Suppressor macrophage treated with lipopolysaccharide for 1 hour (primary cell): ENCODE measurements at regions not wholly inside any gene's neighbourhood (a gene's known extent, or its start where the extent isn't known, plus 50 kb on each side); places are given as distances from the start of the nearest gene placed in this dataset.
"Not testable (repeated sequence)": the region's sequence is repeated elsewhere in the genome, so short reads cannot be mapped to it uniquely, and the experiment has no call there.

Experiments
- DNase-seq, 3 donors: peaks; one replicate each; pipeline ENCODE4 v3.0.0-alpha.2; 2020 to 2022

DNA sequence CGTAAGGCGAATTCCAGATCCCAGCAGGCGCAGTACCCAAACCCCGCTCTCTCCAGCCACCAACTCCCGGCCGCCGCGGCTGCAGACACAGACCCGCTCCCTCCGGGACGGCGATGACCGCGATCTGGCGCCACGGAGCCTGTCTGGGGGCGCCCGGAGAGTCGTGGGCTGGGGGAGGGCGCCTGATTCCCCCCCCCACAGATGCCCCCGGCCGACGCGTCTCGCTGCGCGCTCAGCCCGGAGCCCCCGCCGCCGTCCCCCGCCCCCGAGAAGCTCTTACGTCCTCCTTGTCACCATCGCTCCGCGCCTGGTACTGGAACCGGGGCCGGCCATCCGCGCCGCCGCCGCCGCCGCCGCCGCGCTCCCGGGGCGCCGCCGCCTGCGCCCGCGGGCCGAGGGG is 173.6 kb downstream of the ATP6V0E2 start:
- peak in 1 of 3 donors; percentile 8 for DNase-seq

DNA sequence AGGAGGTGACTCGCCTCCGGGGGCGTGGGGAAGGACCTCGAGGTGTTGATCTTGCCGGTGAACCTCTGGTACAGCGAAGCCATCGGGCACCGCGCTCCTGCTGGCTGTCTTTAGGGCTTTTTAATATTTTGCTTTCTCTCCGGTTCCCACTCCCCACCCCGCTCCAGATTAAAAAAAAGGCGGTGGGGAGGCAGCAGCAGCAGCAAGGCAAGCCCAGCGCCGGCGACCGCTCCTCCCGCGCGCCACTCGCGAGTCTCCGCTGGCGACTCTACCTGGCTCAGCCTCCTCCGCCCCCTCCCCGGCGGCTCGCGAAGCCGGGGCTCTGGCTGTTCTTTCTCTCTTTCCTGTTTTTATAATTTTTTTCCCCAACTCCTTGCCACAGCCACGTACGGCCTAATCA is 174.0 kb downstream of the ATP6V0E2 start:
- DNase-seq, result not testable (repeated sequence)

DNA sequence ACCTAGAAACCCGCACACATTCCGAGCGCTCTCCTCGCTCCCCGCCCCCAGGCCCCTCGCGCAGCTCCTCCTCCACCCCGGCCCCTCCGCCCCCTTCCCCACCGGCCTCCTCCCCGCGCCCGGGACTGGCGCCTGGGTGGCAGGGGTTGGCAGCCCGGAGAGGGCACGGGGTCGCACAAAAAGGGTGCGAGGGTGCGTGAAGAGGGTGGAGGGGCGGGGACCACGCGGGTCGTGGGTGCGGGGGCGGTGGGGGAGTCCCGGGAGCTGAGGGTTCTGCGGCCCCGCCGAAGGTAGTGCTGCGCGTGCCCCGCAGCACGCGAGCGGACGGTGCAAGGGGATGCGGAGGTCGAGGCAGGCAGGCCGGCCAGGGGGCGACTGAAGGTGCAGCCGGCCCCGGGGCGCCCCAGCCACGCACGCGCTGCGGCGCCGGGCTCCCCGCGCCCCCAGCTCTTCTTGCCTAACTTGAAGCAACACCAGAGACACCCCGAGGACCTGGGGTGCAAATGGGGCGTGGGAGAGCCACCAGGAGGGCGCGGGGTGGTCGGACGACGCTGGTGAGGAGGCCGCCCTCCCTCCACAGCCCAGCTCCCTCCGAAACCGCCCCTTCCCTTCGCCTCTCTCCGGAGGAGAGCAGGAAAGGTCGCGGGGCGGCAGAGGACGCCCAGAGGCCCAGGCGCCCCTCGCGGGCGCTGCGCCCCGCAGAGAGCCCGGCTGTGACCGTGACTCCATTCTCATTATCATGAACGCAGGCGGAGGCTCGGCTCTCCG is 174.7 kb downstream of the ATP6V0E2 start:
- DNase-seq, result not testable (repeated sequence)

DNA sequence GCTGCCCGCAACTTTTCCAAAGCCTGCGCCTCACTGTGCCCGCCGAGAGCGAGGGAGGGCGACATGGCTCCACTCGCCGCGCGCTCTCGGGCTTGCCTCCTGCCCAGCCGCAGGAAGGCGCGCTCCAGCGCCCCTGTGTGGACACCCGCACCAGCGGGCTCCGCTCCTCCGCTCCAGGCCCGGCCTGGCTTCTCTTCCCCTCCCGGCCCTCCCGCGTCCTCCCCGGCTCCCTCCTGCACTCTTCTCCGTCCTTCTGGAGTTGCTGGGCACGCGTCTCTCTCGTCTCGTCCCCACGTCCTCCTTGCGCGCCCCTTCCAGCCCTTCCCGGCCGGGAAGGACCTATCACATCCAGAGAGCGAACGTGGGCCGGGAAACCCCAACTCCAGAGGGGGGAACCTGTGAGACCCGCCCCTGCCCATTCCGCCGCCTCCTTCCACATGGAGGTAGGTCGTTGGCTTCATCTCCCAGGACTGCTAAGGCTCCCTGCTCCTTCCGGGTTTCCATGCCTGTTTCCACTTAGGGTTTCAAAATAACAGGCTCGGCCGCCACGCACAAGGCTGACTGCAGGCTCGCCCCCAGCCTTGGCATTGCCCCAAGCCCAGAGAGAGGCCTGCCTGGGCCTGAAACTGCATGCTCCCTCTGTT is 175.4 kb downstream of the ATP6V0E2 start:
- peak in 1 of 3 donors; percentile 8 for DNase-seq

DNA sequence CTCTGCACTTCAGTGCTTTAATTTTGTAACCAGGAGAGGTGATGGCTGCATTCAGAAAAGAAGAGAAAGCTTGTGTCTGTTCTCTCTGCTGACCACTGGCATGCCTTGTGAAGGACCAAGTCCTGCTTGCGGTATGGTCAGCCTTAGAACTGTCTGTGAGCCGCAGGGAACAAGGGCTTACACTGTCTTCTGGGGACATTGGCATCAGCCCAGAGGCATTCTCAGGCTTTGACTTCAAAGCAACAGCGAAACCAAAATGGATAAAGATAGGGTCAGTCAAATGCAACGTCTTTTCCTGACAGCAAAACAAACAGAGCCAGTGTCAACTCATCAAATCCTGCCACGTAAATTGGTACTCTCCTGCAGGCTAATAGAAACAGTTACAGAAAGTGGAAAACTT is 179.6 kb downstream of the ATP6V0E2 start:
- not testable (repeated sequence) for DNase-seq

DNA sequence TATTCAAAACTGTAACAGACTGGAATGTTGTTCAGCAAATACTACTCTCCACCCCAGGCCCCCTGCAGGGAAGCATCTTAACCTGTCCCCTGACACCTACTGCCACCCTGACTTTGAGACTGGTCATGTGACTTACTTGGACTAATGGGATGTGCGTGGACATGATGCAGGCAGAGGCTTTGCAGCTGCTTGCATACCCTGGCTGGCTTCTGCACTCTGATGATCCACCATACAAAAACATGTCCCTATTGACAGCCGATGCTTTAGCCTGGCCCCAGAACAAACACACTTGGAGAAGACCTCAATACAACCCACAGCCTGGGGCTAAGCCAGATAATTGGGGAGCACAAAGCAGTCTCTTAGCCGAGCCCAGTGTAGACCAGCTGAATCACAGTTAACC is 180.5 kb downstream of the ATP6V0E2 start:
- DNase-seq, result not testable (repeated sequence)

DNA sequence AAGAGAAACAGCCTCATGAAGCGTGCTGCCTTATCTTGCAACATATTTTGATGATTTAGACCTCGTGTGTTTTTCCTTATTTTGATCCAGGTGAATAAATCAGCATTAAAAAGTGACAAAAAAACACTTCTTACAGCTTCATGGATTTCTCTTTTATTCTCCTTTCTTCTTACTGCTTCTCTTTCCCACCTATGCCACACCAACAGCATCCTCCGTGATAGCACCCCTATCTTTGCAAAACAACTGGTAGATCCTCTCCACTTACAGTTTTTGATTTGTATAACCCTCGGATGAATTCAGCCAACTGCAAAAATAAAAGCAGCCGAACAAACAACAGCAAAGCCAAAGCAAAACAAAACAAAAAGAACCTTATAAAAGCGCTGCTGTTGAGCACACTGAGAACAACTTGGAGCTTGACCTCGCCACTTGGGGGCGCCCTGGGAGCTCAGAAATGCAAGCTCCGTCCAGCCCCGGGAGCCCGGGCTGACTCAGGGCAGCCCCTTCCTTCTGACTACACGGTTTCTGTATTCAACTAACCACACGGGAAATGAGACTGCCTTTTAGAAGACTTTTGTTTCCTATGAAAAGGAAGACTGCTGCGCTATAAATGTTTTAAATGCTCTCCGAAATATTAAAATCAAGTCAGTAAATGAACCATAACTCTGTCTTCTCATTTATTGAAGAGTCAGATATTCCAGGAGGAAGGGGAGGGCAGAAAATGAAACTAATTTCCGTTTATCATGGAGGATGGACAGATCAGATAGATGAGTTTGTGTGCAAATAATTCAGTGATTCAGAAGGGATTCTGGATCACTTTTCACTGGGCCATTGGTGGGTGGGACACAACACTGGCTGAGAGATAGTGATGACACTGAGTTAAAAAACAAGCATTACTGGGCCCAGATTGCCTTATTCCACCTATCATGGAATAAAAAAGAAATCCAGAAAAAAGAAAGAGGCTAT is 186.8 kb downstream of the ATP6V0E2 start:
- DNase-seq, result not testable (repeated sequence)

DNA sequence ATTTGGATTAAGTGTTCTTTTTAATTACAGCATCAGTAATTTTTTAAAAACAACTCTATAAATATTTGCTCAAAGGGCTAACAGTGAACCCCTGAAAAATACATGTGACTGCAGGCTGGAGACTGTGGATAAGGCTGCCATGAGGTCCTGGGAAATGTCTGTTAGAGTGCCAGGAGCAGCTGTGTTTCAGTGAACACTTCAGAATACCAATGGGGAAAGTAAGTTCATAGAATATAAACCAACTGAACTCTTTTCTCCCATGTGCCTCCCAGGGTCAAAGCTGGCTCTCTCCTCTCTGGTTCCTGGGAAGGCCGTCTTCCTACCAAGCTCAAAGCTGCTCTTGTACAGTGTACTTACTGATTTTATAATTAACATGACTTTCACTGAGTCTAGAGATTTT is 189.4 kb downstream of the ATP6V0E2 start:
- DNase-seq, result not testable (repeated sequence)

GRCh38 chr7:150069555-150070313 is 196.0 kb downstream of the ATP6V0E2 start:
- not testable (repeated sequence) for DNase-seq

DNA sequence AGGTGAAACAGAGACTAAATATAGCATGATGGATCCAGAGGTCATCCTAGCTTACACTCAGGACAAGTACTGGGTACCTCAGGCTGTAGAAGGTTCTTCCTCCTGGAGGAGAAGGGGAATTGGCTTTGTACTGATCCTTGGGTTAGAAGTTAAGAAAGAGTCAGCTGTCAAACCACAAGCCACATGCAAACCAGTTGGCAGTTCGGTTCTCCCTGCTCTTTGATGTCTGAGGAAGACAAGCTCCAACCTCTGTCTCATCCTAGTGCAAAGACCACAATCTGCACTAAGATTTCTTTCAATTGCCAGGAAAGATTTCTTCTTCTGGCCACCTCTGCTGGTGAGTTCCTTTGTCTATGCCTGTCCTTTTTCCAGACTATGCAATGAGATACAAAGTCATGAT is 203.8 kb downstream of the ATP6V0E2 start:
- DNase-seq, result not testable (repeated sequence)

DNA sequence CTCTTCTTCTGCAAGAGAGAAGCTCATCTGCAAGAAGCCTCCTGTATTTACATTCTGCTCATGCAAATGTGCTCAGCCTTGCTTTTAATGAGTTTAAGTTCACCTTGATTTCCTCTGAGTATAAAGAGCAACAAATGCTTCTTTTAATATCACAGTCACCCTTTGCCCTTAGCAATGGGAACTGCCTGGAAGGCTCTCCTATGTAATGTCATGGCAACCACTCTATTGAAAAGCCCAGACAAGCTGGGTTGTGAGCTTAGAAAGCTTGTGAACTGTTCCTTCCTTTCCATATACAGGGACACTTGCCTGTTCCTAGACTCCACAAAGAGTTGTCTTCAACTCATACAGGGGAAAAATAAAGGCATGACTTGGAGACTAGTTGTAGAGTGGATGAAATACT is 208.1 kb downstream of the ATP6V0E2 start:
- not testable (repeated sequence) for DNase-seq

GRCh38 chr7:150084724-150085123 is 211.0 kb downstream of the ATP6V0E2 start:
- not testable (repeated sequence) for DNase-seq

DNA sequence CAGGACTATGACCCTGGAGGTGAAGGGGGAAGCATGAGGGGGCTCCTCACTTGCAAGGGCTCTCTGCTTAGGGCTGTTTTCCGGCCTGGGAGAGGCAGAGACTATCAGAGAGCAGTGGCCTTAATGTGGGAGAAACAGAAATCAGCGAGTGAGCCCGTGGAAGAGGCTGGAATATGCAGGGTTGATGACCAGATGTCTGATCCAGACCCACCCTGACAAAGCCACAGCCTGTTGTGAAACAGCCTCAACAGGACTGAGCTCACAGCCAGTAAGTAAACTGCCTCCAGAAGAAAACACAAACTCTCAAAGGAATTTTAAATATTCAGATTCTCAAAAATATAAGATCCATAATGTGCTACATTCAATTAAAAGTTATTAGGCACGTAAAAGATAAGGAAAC is 213.7 kb downstream of the ATP6V0E2 start:
- DNase-seq, result not testable (repeated sequence)

- DNase-seq, result not testable (repeated sequence)
Measured at GRCh38 chr7:150089139-150089538, 215.4 kb downstream of the ATP6V0E2 start.

- DNase-seq, result not testable (repeated sequence)
Measured at GRCh38 chr7:150090776-150091175, 217.0 kb downstream of the ATP6V0E2 start.

DNA sequence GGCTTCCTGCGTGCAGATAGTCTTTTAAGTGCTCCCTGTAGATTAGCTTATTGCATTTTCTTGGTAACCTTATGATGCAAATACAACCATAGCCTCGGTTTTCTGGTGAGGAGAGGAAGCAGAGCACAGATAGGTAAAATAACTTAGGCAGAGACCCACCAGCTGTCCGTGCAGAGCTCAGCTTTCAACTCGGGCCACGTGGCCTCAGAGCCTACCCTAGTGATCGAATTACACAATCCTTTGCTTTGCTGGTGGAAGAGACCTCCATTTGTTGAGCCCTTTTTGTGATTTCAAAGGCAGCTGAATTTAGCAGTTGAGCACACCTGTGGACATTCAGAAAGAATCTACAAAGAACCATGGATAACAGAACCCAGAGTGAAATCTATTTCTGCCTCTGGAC is 220.1 kb downstream of the ATP6V0E2 start:
- DNase-seq, result not testable (repeated sequence)

- DNase-seq, result peak; percentile 77 to 83 (median 80)
Measured at GRCh38 chr7:150096213-150096994, 222.6 kb downstream of the ATP6V0E2 start.

- DNase-seq, result peak; percentile 31 to 44 (median 33)
Measured at GRCh38 chr7:150098592-150098991, 224.6 kb upstream of the LRRC61 start.

GRCh38 chr7:150101282-150101681 is 221.9 kb upstream of the LRRC61 start:
- peak in 2 of 3 donors; percentile 24 to 30 for DNase-seq

GRCh38 chr7:150107283-150107682 is 215.9 kb upstream of the LRRC61 start:
- not testable (repeated sequence) for DNase-seq

DNA sequence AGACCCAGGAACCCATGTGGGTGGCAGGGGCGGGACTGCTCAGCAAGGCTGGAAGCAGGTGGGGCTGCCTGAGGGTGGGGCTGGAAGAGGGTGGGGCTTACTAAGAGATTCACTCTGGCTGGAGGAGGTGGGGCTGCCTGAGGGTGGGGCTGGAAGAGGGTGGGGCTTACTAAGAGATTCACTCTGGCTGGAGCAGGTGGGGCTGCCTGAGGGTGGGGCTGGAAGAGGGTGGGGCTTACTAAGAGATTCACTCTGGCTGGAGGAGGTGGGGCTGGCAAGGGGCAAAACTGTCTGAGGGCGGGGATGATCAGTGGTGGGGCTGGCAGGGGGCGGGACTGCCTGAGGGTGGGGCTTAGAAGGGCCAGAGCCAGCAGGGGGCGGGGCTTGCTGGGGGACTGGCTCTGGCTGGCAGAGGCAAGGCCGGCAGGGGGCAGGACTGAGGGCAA is 212.8 kb upstream of the LRRC61 start:
- DNase-seq, result not testable (repeated sequence)
